CD4-positive, alpha-beta T cell treated with Interleukin-17A for 1 hour (primary cell): ENCODE measurements at regions not wholly inside any gene's neighbourhood (a gene's known extent, or its start where the extent isn't known, plus 50 kb on each side); places are given as distances from the start of the nearest gene placed in this dataset.

Experiments
- DNase-seq: peaks from one replicate; pipeline ENCODE4 v3.0.0-alpha.2; 2020

GRCh38 chr10:124285587-124286527 lies 132.9 kb downstream of the OAT start:
- no peak for DNase-seq

- DNase-seq, result no peak
Observed at GRCh38 chr10:124283949-124284250, 134.8 kb downstream of the OAT start.

- no peak for DNase-seq
Observed at GRCh38 chr10:124283215-124283948, 135.3 kb downstream of the OAT start.

- no peak for DNase-seq
Observed at GRCh38 chr10:124282326-124282725, 136.4 kb downstream of the OAT start.

GRCh38 chr10:124281666-124282065 lies 137.1 kb downstream of the OAT start:
- no peak for DNase-seq

GRCh38 chr10:124280916-124281315 lies 137.8 kb downstream of the OAT start:
- DNase-seq, result no peak

GRCh38 chr10:124279882-124280281 lies 138.8 kb downstream of the OAT start:
- no peak for DNase-seq

GRCh38 chr10:124279298-124279697 lies 139.4 kb downstream of the OAT start:
- no peak for DNase-seq

GRCh38 chr10:124278356-124278755 lies 140.4 kb downstream of the OAT start:
- DNase-seq, result no peak

- no peak for DNase-seq
Observed at GRCh38 chr10:124273141-124273540, 145.6 kb downstream of the OAT start.

GRCh38 chr10:124271676-124272075 lies 147.0 kb downstream of the OAT start:
- DNase-seq, result no peak

- DNase-seq, result no peak
Observed at GRCh38 chr10:124270530-124271327, 148.0 kb downstream of the OAT start.

GRCh38 chr10:124268976-124269375 lies 149.7 kb downstream of the OAT start:
- no peak for DNase-seq

GRCh38 chr10:124267911-124268549 lies 150.7 kb downstream of the OAT start:
- no peak for DNase-seq

GRCh38 chr10:124267231-124267885 lies 151.4 kb downstream of the OAT start:
- DNase-seq, result no peak

- no peak for DNase-seq
Observed at GRCh38 chr10:124266468-124267230, 152.1 kb downstream of the OAT start.

GRCh38 chr10:124265776-124266467 lies 152.8 kb downstream of the OAT start:
- no peak for DNase-seq

GRCh38 chr10:124265391-124265745 lies 153.4 kb downstream of the OAT start:
- no peak for DNase-seq

- DNase-seq, result no peak
Observed at GRCh38 chr10:124264711-124265390, 153.9 kb downstream of the OAT start.

- DNase-seq, result no peak
Observed at GRCh38 chr10:124264271-124264670, 154.5 kb downstream of the OAT start.
